ENCODE measurements at regions not wholly inside any gene's neighbourhood (a gene's known extent, or its start where the extent isn't known, plus 50 kb on each side); places are given as distances from the start of the nearest gene placed in this dataset.

- H3K4me1 Mint-ChIP-seq, result no peaks in the 10 kb centered on the region
- no peak for ATAC-seq (ENCODE audit: low read depth in 2 of 2)
- no peak for DNase-seq
- peaks cover 0 to 2% (median 0%) of the 10 kb centered on the region in 7 donors for H3K9me3 Mint-ChIP-seq
- H3K9me3 ChIP-seq (ENCODE audit: control insufficient read depth in 2 of 2, low read length in 2 of 2), result no peaks in the 10 kb centered on the region
- no peaks in the 10 kb centered on the region for H3K36me3 ChIP-seq (ENCODE audit: control insufficient read depth, insufficient read depth, low read length)
- H3K27me3 ChIP-seq (ENCODE audit: control insufficient read depth, insufficient read depth, low read length), result peaks cover 4% of the 10 kb centered on the region
- H3K27ac Mint-ChIP-seq, result peak overlapping the region in 1 of 3 donors; percentile 52
- no peaks in the 10 kb centered on the region for H3K4me1 ChIP-seq (ENCODE audit: control insufficient read depth, insufficient read depth, low read length, poor library complexity, severe bottlenecking)
- no peak overlapping the region for H3K4me3 Mint-ChIP-seq
- H3K4me3 ChIP-seq (ENCODE audit: low read depth, low read length), result no peak overlapping the region
- peaks cover 6% of the 10 kb centered on the region for H3K27me3 Mint-ChIP-seq
- no peak overlapping the region for H3K27ac ChIP-seq (ENCODE audit: insufficient read depth, low read length, poor library complexity, severe bottlenecking)
- no peaks in the 10 kb centered on the region for H3K36me3 Mint-ChIP-seq
Observed at GRCh38 chr11:45483416-45483815, 182.0 kb downstream of the CHST1 start.

- Mint-ChIP-seq H3K27ac (peak overlapping the region in 1 of 3 donors; percentile 8), H3K27me3 (peaks cover 6% of the 10 kb centered on the region), H3K9me3 (peaks cover 0 to 2% (median 0%) of the 10 kb centered on the region in 7 donors), H3K36me3 (no peaks in the 10 kb centered on the region), H3K4me3 (no peak overlapping the region), H3K4me1 (no peaks in the 10 kb centered on the region)
- H3K9me3 ChIP-seq (ENCODE audit: control insufficient read depth in 2 of 2, low read length in 2 of 2), result no peaks in the 10 kb centered on the region
- no peaks in the 10 kb centered on the region for H3K36me3 ChIP-seq (ENCODE audit: control insufficient read depth, insufficient read depth, low read length)
- ATAC-seq (ENCODE audit: low read depth in 2 of 2) (no peak), DNase-seq (no peak)
- no peaks in the 10 kb centered on the region for H3K4me1 ChIP-seq (ENCODE audit: control insufficient read depth, insufficient read depth, low read length, poor library complexity, severe bottlenecking)
- no peak overlapping the region for H3K27ac ChIP-seq (ENCODE audit: insufficient read depth, low read length, poor library complexity, severe bottlenecking)
- H3K4me3 ChIP-seq (ENCODE audit: low read depth, low read length), result no peak overlapping the region
- peaks cover 8% of the 10 kb centered on the region for H3K27me3 ChIP-seq (ENCODE audit: control insufficient read depth, insufficient read depth, low read length)
Observed at GRCh38 chr11:45482331-45482730, 183.1 kb downstream of the CHST1 start.

- DNase-seq (no peak), ATAC-seq (ENCODE audit: low read depth in 2 of 2) (no peak)
- Mint-ChIP-seq H3K27ac (no peak overlapping the region), H3K4me3 (no peak overlapping the region), H3K36me3 (no peaks in the 10 kb centered on the region), H3K4me1 (no peaks in the 10 kb centered on the region), H3K9me3 (peaks cover 0 to 2% (median 0%) of the 10 kb centered on the region in 7 donors), H3K27me3 (peaks cover 8% of the 10 kb centered on the region)
- Histone ChIP-seq H3K4me1 (ENCODE audit: control insufficient read depth, insufficient read depth, low read length, poor library complexity, severe bottlenecking) (no peaks in the 10 kb centered on the region), H3K27ac (ENCODE audit: insufficient read depth, low read length, poor library complexity, severe bottlenecking) (no peak overlapping the region), H3K4me3 (ENCODE audit: low read depth, low read length) (no peak overlapping the region), H3K9me3 (ENCODE audit: control insufficient read depth in 2 of 2, low read length in 2 of 2) (no peaks in the 10 kb centered on the region), H3K36me3 (ENCODE audit: control insufficient read depth, insufficient read depth, low read length) (no peaks in the 10 kb centered on the region), H3K27me3 (ENCODE audit: control insufficient read depth, insufficient read depth, low read length) (peaks cover 9% of the 10 kb centered on the region)
Observed at GRCh38 chr11:45481026-45481425, 184.4 kb downstream of the CHST1 start.

GRCh38 chr11:45477588-45477987 lies 187.8 kb downstream of the CHST1 start:
- H3K9me3 ChIP-seq (ENCODE audit: control insufficient read depth in 2 of 2, low read length in 2 of 2), result no peaks in the 10 kb centered on the region
- H3K4me3 ChIP-seq (ENCODE audit: low read depth, low read length), result no peak overlapping the region
- no peaks in the 10 kb centered on the region for H3K4me1 Mint-ChIP-seq
- H3K27ac ChIP-seq (ENCODE audit: insufficient read depth, low read length, poor library complexity, severe bottlenecking), result no peak overlapping the region
- no peaks in the 10 kb centered on the region for H3K36me3 Mint-ChIP-seq
- no peaks in the 10 kb centered on the region for H3K36me3 ChIP-seq (ENCODE audit: control insufficient read depth, insufficient read depth, low read length)
- H3K27ac Mint-ChIP-seq, result no peak overlapping the region
- no peak for ATAC-seq (ENCODE audit: low read depth in 2 of 2)
- peaks cover 4% of the 10 kb centered on the region for H3K27me3 Mint-ChIP-seq
- DNase-seq, result no peak
- H3K9me3 Mint-ChIP-seq, result peaks cover 0 to 6% (median 0%) of the 10 kb centered on the region in 7 donors
- H3K27me3 ChIP-seq (ENCODE audit: control insufficient read depth, insufficient read depth, low read length), result peaks cover 9% of the 10 kb centered on the region
- H3K4me1 ChIP-seq (ENCODE audit: control insufficient read depth, insufficient read depth, low read length, poor library complexity, severe bottlenecking), result no peaks in the 10 kb centered on the region
- H3K4me3 Mint-ChIP-seq, result no peak overlapping the region

GRCh38 chr11:45476126-45476525 lies 189.3 kb downstream of the CHST1 start:
- Mint-ChIP-seq H3K4me3 (no peak overlapping the region), H3K4me1 (no peaks in the 10 kb centered on the region), H3K9me3 (peaks cover 0 to 4% (median 0%) of the 10 kb centered on the region in 7 donors), H3K36me3 (no peaks in the 10 kb centered on the region), H3K27me3 (peaks cover 4% of the 10 kb centered on the region), H3K27ac (no peak overlapping the region)
- Histone ChIP-seq H3K9me3 (ENCODE audit: control insufficient read depth in 2 of 2, low read length in 2 of 2) (no peaks in the 10 kb centered on the region), H3K4me1 (ENCODE audit: control insufficient read depth, insufficient read depth, low read length, poor library complexity, severe bottlenecking) (no peaks in the 10 kb centered on the region), H3K27ac (ENCODE audit: insufficient read depth, low read length, poor library complexity, severe bottlenecking) (no peak overlapping the region), H3K27me3 (ENCODE audit: control insufficient read depth, insufficient read depth, low read length) (peaks cover 9% of the 10 kb centered on the region), H3K4me3 (ENCODE audit: low read depth, low read length) (no peak overlapping the region), H3K36me3 (ENCODE audit: control insufficient read depth, insufficient read depth, low read length) (no peaks in the 10 kb centered on the region)
- ATAC-seq (ENCODE audit: low read depth in 2 of 2) (no peak), DNase-seq (no peak)

GRCh38 chr11:45475173-45475572 lies 189.0 kb upstream of the SYT13 start:
- H3K4me3 ChIP-seq (ENCODE audit: low read depth, low read length), result no peak overlapping the region
- H3K9me3 Mint-ChIP-seq, result peaks cover 0 to 4% (median 0%) of the 10 kb centered on the region in 7 donors
- H3K4me1 ChIP-seq (ENCODE audit: control insufficient read depth, insufficient read depth, low read length, poor library complexity, severe bottlenecking), result no peaks in the 10 kb centered on the region
- no peaks in the 10 kb centered on the region for H3K4me1 Mint-ChIP-seq
- H3K27me3 Mint-ChIP-seq, result peaks cover 4% of the 10 kb centered on the region
- H3K36me3 ChIP-seq (ENCODE audit: control insufficient read depth, insufficient read depth, low read length), result no peaks in the 10 kb centered on the region
- H3K9me3 ChIP-seq (ENCODE audit: control insufficient read depth in 2 of 2, low read length in 2 of 2), result no peaks in the 10 kb centered on the region
- no peak for DNase-seq
- no peak for ATAC-seq (ENCODE audit: low read depth in 2 of 2)
- H3K27me3 ChIP-seq (ENCODE audit: control insufficient read depth, insufficient read depth, low read length), result peaks cover 9% of the 10 kb centered on the region
- no peak overlapping the region for H3K27ac Mint-ChIP-seq
- no peaks in the 10 kb centered on the region for H3K36me3 Mint-ChIP-seq
- H3K27ac ChIP-seq (ENCODE audit: insufficient read depth, low read length, poor library complexity, severe bottlenecking), result no peak overlapping the region
- H3K4me3 Mint-ChIP-seq, result no peak overlapping the region

- Mint-ChIP-seq H3K4me1 (no peaks in the 10 kb centered on the region), H3K4me3 (no peak overlapping the region), H3K27me3 (peaks cover 4% of the 10 kb centered on the region), H3K36me3 (no peaks in the 10 kb centered on the region), H3K9me3 (peaks cover 0 to 4% (median 0%) of the 10 kb centered on the region in 7 donors), H3K27ac (peak overlapping the region in 1 of 3 donors; percentile 72)
- Histone ChIP-seq H3K27me3 (ENCODE audit: control insufficient read depth, insufficient read depth, low read length) (peaks cover 5% of the 10 kb centered on the region), H3K9me3 (ENCODE audit: control insufficient read depth in 2 of 2, low read length in 2 of 2) (no peaks in the 10 kb centered on the region), H3K27ac (ENCODE audit: insufficient read depth, low read length, poor library complexity, severe bottlenecking) (no peak overlapping the region), H3K4me3 (ENCODE audit: low read depth, low read length) (no peak overlapping the region), H3K4me1 (ENCODE audit: control insufficient read depth, insufficient read depth, low read length, poor library complexity, severe bottlenecking) (no peaks in the 10 kb centered on the region), H3K36me3 (ENCODE audit: control insufficient read depth, insufficient read depth, low read length) (no peaks in the 10 kb centered on the region)
- DNase-seq (no peak), ATAC-seq (ENCODE audit: low read depth in 2 of 2) (no peak)
Observed at GRCh38 chr11:45473341-45473895, 187.3 kb upstream of the SYT13 start.

GRCh38 chr11:45472716-45473317 lies 186.7 kb upstream of the SYT13 start:
- Mint-ChIP-seq H3K9me3 (peaks cover 0 to 4% (median 0%) of the 10 kb centered on the region in 7 donors), H3K27ac (no peak overlapping the region), H3K27me3 (peaks cover 4% of the 10 kb centered on the region), H3K36me3 (no peaks in the 10 kb centered on the region), H3K4me1 (no peaks in the 10 kb centered on the region), H3K4me3 (no peak overlapping the region)
- Histone ChIP-seq H3K27ac (ENCODE audit: insufficient read depth, low read length, poor library complexity, severe bottlenecking) (no peak overlapping the region), H3K27me3 (ENCODE audit: control insufficient read depth, insufficient read depth, low read length) (peaks cover 3% of the 10 kb centered on the region), H3K4me1 (ENCODE audit: control insufficient read depth, insufficient read depth, low read length, poor library complexity, severe bottlenecking) (no peaks in the 10 kb centered on the region), H3K4me3 (ENCODE audit: low read depth, low read length) (no peak overlapping the region), H3K9me3 (ENCODE audit: control insufficient read depth in 2 of 2, low read length in 2 of 2) (no peaks in the 10 kb centered on the region), H3K36me3 (ENCODE audit: control insufficient read depth, insufficient read depth, low read length) (no peaks in the 10 kb centered on the region)
- DNase-seq (no peak), ATAC-seq (ENCODE audit: low read depth in 2 of 2) (no peak)
